NCI-H526 (cell line): ENCODE measurements at regions not wholly inside any gene's neighbourhood (a gene's known extent, or its start where the extent isn't known, plus 50 kb on each side); places are given as distances from the start of the nearest gene placed in this dataset.
A peak's percentile ranks its signal among the peaks of the same experiment; 100 is the strongest.
"Not testable (repeated sequence)": the region's sequence is repeated elsewhere in the genome, so short reads cannot be mapped to it uniquely, and the experiment has no call there.

ENCODE experiments used
- DNase-seq, 2 experiments: peaks; one replicate each; lab custom pipeline; 2025; lab: John Stamatoyannopoulos, UW

GRCh38 chr18:14962626-14963025 lies 214.7 kb downstream of the ANKRD30B start:
- DNase-seq, result no peak

DNA sequence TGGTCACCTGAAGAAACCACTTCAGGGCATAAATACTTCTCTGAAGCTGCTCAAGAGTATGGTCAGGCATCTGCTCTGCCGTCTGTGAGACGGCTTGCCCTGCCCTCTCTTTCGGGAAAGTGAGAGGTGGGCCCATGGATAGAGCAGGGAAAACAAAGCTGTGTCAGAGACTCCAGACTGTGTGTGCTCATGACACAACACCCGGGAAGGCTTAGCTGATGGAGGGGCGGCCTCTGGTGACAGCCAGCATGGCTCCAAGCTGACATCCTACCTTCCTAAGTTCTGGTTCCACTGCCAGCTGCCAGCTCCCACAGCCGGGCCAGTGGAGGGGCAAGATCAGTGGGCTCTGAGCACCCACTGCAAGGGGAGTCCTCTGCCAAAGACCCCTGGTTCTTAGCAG lies 215.3 kb downstream of the ANKRD30B start:
- no peak for DNase-seq

GRCh38 chr18:14964002-14964401 lies 216.0 kb downstream of the ANKRD30B start:
- DNase-seq, result no peak

GRCh38 chr18:14964406-14964805 lies 216.4 kb downstream of the ANKRD30B start:
- DNase-seq, result no peak

- not testable (repeated sequence) for DNase-seq
These were observed 217.0 kb downstream of the ANKRD30B start for GRCh38 chr18:14964976-14965375.

- DNase-seq, result no peak
These were observed 217.6 kb downstream of the ANKRD30B start for GRCh38 chr18:14965553-14965952.

- DNase-seq, result not testable (repeated sequence)
These were observed 219.3 kb downstream of the ANKRD30B start for GRCh38 chr18:14967246-14967645.

GRCh38 chr18:14969500-14969899 lies 221.5 kb downstream of the ANKRD30B start:
- peak; percentile 52 to 76 for DNase-seq

DNA sequence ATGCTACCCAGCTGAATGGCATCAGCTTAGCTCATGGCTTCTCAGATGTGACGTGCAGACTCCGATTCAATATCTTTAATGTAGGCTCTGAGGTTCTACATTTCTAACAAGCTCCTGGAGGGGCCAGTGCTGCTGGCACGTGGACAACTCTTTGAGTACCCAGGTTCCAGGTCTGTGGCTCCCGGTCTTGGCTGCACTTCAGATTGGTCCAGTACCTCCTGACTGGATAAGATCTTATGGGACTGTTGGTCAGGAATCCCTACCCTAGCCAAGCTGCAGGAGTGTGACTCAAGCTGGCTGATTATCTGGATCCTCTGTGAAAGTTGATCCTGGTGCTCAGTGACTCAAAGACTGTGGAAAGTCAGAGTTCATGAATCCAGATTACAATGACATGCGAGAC lies 222.1 kb downstream of the ANKRD30B start:
- no peak for DNase-seq

DNA sequence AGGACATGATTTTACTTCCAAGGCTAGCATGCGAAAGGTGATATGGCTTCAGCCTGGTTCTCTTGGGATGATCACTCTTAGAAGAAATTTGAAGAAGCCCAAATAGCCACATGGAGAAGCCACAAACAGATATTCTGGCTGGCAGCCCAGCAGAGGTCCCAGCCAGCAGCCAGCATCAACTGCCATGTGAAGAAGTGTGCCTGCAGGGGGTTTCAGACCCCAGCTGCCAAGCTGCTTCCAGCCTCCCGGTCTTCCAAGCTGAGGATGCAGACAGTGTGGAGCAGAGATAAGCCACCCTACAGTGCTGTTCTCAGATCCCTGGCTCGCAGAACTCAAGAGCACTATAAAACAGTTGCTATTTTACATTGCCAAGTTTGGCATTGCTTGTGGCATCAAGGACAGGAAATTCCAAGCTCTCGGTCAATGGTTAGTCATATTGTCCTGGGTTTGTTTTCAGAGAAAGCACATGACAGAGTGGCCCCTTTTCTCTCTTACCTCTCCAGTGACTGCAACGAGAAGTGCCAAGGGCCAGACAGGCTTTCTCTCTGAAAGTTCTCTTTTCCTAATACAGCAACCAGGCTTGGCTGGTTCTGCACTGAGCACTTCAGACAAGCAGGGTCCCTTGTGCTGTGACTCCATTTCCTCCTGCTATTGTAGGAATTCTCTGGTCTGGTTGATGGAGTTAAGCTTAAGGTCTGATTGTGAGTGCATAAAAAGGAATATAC lies 223.7 kb downstream of the ANKRD30B start:
- DNase-seq, result no peak

GRCh38 chr18:14973421-14973820 lies 225.4 kb downstream of the ANKRD30B start:
- not testable (repeated sequence) for DNase-seq

- DNase-seq, result no peak
These were observed 226.1 kb downstream of the ANKRD30B start for GRCh38 chr18:14974088-14974487.

DNA sequence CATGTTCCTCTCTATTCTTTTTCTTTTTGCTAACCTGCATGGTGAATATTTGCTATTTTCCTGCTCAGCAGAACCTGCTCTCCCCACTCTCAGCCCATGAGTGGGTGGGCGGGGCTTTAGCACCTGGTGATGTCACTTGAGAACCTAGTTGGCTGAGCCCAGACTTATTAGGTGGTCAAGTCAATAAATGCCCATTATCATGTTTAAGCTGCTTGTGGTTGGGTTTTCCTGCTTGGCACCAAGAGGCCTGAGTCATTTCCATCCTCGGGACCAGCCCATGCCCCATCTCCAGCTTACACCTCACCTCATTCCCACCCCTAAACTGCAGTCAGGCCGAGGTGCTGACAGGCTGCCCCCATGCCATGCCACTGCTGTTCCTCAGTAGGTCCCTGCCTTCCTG lies 226.6 kb downstream of the ANKRD30B start:
- no peak for DNase-seq

- DNase-seq, result no peak
These were observed 227.5 kb downstream of the ANKRD30B start for GRCh38 chr18:14975431-14975830.

GRCh38 chr18:14976736-14977430 lies 228.9 kb downstream of the ANKRD30B start:
- DNase-seq, result no peak

- DNase-seq, result no peak
These were observed 230.2 kb downstream of the ANKRD30B start for GRCh38 chr18:14978191-14978590.

DNA sequence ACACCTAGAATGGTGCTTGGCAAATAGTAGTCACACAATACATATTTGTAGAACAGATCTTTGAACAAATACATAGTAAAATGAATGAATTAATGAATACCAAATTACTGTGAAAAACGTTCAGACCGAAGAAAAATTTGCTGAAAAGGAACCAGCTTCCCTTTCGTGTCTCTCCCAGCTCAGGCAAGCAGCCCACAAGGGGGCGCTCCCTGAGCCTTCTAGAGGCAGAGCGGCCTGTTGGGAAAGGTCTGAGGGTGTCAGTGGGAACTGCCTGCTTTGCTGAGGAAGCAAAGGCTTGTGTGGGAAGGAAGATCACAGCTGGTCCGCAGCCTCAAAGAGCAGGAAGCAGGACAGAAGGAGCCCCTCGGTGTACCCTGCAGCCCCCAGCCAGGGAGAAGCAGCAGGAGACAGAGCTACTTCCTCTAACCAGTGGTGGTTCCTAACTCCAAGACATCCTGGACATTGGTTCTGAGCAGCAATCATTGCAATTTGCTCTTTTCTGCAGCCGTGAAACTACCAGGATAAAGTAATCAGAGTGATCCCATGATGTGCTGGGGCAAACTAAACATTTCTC lies 231.1 kb downstream of the ANKRD30B start:
- DNase-seq, result peak; percentile 31 to 82

DNA sequence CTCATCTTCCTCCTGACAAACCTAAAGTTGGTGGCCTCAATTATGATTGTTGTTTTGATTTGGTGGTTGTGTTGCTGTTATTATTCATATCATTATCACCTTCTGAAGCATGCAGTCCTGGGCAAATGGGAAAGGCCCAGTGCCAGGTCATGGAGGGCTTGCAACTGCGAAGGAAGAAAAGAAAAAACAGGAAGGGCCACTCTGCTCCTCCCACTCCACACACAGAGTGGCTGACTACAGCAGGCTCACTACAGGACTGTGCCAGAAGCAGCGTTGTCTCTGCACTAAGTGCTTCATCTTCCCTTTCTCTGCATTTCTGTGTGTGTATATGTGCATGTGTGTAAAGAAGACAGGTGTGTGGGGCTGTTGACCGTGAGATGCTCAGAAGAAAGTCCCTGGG lies 231.9 kb downstream of the ANKRD30B start:
- no peak for DNase-seq

GRCh38 chr18:14984531-14984930 lies 236.6 kb downstream of the ANKRD30B start:
- DNase-seq, result not testable (repeated sequence)

DNA sequence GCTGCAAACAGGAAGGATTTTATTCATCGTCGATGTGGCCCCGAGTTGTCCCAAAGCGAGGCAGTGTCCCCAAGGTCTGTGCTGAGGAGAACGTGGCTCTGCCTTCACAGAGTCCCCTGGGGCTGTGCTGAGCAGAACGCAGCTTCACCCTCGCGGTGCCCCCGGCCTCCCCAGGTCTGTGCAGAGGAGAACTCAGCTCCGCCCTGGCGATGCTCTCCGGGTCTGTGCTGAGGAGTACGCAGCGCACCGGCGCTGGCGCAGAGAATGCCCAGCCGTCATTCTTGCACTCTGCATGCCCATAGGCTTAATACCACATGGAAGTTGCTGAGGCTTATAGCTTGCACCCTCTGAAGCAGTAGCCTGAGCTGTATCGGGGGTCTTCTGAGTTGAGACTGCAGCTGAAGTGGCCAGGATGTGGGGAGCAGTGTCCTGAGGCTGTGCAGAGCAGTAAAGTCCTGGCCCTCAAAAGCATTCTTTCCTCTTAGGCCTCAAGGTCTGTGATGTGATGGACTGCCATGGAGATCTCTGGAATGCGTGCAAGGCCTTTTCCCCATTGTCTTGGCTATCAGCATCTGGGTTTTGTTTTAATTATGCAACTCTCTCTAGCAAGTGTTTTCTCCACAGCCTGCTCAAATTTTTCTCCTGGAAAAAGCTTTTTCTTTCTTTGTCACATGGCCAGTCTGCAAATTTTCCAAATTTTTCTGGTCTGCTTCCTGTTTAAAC lies 237.5 kb downstream of the ANKRD30B start:
- DNase-seq, result not testable (repeated sequence)

GRCh38 chr18:14987377-14987776 lies 239.4 kb downstream of the ANKRD30B start:
- not testable (repeated sequence) for DNase-seq

DNA sequence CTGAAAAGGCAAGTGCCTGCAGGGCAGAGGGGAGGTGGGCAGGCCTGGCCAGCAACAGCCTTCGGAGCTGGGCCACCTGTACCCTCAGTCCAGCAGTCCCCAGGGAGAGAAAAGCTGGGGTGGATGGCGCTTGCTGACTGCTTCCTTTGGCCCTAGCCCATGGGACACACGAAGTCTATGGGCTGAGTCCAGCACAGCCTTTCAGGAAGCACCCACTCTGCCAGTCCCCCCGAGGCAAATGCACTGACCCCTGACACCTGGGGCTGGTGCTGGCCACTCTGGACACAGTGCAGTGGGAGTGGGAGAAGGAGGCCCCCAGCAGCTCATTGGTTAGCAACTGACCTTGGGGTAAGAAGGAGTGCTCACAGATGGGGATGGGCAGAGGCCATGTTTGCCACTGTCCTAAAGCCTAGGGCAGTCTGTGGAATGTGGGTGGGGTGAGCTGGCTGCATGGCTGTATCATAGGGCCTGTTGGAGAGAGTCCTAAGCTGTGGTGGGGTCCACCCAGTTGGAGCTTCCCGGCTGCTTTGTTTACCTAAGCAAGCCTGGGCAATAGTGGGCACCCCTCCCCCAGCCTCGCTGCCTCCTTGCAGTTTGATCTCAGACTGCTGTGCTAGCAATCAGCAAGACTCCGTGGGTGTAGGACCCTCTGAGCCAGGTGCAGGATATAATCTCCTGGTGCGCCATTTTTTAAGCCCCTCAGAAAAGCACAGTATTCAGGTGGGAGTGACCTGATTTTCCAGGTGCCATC lies 240.2 kb downstream of the ANKRD30B start:
- DNase-seq, result not testable (repeated sequence)
